VCaP (cell line): ENCODE measurements at regions not wholly inside any gene's neighbourhood (a gene's known extent, or its start where the extent isn't known, plus 50 kb on each side); places are given as distances from the start of the nearest gene placed in this dataset.

Experiments
- H3K27ac ChIP-seq: fragments of 450-650 bp; 2 replicates; pipeline ENCODE4 v1.5.1; 2017
- TF ChIP-seq, protein P1 (sequence below): fragments of 450-650 bp; conservative IDR thresholded peaks from 2 replicates; pipeline ENCODE4 v1.5.1; 2017; ENCODE audit warnings: mild to moderate bottlenecking, moderate library complexity

DNA sequence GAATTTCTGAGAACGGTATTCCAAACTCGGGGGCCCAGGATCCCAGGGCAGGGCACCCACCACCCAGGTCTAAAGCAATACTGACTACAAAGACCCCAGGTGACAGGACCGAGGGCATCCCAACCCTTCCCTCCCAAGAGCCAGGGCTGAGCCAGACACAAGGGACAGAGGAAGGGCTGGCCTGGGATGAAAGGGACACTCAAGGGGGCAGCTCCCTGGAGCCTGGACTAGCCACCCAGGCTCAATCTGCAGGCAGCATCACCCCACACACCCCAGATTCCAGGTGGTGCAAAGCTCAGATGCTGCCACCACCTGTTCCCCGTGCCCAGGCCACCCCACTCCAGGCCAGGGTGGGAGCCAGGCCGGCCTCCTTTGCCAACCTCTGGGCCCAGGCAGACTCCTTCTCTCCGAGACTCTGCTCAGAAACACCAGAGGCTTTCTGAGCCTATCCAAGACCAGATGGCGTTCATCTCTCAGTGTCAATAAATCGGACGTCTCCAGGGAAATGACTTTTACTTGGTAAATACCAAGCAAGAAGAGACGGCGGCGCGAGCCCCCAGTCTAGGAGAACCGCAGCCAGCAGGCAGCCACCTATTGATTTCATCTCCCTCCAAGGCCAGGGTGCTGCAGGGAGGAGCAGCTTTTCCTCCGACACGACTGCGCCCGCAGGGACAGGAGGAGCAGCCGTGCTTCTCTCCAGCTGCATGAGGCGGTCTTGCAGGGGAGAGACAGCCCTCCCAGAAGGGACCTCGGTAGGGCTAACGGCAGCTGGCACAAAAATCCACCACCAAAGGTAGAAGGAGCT, 94.1 kb upstream of the ADAMTS2 start:
- TF ChIP-seq, protein P1, sequence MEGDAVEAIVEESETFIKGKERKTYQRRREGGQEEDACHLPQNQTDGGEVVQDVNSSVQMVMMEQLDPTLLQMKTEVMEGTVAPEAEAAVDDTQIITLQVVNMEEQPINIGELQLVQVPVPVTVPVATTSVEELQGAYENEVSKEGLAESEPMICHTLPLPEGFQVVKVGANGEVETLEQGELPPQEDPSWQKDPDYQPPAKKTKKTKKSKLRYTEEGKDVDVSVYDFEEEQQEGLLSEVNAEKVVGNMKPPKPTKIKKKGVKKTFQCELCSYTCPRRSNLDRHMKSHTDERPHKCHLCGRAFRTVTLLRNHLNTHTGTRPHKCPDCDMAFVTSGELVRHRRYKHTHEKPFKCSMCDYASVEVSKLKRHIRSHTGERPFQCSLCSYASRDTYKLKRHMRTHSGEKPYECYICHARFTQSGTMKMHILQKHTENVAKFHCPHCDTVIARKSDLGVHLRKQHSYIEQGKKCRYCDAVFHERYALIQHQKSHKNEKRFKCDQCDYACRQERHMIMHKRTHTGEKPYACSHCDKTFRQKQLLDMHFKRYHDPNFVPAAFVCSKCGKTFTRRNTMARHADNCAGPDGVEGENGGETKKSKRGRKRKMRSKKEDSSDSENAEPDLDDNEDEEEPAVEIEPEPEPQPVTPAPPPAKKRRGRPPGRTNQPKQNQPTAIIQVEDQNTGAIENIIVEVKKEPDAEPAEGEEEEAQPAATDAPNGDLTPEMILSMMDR: no peak
- H3K27ac ChIP-seq: no peak overlapping the region

DNA sequence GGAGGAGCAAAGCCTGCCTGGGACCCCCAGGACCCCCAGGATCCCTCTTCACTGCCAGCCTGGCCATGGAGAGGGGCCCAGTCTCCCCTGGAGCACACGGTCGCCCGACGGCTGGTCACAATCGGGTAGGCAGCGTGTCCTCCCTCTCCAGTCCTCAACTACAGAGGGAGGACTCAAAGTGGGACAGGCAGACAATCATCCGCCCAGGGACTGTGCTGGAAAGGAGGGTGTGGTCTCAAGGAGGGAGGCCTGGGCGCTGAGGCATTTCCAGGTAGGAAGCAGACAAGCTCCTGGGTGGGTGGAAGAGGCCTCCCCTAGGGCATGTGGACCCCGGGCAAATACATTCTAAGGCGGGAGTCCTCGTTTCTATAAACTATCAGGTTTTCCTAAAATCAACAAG, 93.2 kb upstream of the ADAMTS2 start:
- TF ChIP-seq, protein P1: no peak
- no peak overlapping the region for H3K27ac ChIP-seq

DNA sequence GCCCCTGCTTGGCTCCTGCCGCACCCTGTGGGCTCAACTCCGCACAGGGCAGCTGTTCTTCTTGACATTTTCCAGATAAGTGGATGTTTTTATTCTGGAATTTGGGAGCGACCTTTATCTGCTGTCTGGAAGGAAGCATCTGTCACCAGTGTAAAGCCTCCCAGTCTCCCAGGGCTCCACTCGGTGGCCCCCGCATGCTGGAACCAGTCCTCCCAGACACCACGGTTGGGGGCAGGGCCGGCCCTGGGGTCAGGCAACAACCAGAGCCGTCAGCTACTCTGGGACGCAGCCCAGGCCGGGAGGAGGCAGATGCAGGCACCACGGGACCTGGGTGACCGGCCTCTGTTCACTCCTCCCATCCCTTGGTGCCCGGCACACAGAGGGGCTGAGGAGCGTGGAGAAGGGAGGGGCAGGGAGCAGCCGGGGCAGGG, 92.8 kb upstream of the ADAMTS2 start:
- TF ChIP-seq, protein P1: no peak
- no peak overlapping the region for H3K27ac ChIP-seq

DNA sequence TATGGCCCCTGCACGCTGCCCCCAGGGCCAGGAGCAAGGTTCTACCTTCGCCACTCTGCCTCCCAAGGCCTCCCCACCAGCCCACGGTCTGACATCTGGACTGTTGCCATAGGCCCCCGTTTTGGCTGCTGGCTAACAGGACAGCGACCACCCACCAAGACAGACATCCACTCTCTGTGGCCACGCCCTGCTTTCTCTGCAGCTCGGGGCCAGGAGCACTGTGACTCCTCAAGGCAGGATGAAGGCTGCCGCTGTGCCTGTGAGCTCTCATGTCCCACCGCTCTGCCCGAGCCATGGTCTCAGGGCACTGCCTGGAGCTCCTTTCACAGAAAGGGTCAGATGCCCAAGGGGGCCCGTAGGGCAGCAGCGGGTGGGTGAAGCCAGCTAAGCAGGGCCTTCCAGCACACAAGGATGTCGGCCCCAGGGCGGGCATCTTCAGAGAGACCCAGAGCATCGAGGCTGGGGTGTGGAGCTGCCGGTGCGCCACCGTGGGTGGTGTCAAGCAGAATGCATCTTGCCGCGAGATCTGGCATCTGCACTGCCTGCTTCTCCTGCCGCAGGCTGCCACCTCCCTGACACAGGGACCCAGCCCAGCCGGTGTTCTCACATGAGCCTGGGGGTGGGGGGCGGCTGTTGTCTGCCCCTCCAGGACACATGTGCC, 92.2 kb upstream of the ADAMTS2 start:
- TF ChIP-seq, protein P1: no peak
- H3K27ac ChIP-seq: no peak overlapping the region

DNA sequence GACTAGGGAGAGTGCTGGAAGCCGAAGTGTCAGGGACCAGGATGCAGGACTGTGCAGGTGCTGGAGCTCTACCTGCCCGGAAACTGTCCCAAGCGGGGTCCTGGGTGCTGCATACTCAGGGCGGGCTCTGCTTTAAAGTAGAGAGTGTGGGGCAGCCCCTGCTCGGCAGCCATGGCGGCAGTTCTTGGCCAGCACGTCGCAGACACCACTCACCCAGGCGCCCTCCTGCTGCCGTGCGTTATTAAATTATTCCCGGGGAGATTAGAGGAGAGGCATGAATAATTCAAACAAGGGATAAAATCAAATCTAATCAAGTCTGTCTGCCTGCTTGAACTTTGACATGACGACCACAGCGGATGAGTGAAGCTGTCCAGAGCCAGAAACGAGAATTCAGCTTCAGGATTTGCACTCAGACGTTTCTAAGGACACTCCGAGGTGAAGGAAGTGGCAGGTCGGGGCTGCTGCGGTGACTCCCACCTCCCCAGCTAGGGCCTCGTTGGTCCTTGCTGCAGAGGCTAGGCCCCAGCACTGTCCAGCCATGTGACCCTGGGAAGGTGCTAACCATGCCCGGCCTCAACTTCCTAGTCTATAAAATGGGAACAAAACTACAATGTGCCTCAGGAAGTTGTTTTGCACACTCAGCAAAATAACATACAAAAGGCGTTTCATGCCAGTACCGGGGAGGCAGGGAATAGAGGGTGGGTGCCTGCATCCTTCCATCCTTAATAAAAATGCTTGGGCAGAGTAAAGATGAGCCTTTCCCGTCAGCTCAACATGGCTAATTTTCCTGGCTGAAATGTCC, 91.3 kb upstream of the ADAMTS2 start:
- H3K27ac ChIP-seq: no peak overlapping the region

DNA sequence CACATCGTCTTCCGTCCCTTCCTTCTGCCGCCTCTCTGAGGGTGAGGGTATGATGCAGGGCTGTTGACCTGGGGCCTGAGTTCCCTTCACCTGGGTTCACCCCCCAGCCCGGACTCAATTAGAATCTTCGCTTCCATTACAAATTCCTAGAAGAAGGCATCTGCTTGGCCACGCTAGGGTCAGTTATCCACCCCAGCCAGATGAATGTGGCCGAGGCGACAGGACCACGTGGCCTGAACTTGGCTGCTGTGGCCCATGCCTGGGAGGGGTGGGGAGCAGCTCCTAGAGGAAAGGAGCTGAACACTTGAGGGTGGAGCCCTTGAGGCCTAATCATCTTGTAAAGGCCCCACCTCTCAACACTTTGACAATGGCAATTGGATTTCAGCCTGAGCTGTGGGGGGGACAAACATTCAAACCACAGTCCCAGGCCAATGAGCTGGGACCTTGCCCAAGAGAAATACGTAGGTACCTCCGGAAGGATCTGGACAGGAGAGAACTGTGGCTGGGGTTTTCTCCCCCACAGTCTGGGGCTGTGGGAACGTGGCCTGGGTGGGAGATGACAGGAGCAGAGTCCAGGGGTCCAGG, 90.6 kb upstream of the ADAMTS2 start:
- H3K27ac ChIP-seq: no peak overlapping the region
- TF ChIP-seq, protein P1: no peak

More for the DNA sequence above, 91.3 kb upstream of the ADAMTS2 start:
- TF ChIP-seq, protein P1: no peak

DNA sequence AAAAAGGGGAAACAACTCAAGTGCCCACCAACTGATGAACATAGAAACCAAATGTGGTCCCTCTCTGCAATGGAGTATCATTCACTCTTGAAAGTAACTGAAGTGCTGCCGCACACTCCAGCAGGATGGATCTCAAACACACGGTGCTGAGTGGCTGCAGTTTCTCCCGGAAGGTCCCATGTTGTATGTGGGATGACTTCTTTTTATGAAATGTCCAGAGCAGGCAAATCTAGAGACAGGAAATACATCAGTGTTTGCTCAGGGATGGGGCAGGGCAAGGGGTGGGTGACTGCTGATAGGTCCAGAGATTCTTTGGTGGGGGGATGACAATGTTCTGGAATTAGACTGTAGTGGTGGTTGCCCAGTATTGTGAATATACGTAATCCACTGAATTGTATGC, 89.9 kb upstream of the ADAMTS2 start:
- TF ChIP-seq, protein P1: no peak
- H3K27ac ChIP-seq: no peak overlapping the region
